ENCODE measurements at regions not wholly inside any gene's neighbourhood (a gene's known extent, or its start where the extent isn't known, plus 50 kb on each side); places are given as distances from the start of the nearest gene placed in this dataset.

DNA sequence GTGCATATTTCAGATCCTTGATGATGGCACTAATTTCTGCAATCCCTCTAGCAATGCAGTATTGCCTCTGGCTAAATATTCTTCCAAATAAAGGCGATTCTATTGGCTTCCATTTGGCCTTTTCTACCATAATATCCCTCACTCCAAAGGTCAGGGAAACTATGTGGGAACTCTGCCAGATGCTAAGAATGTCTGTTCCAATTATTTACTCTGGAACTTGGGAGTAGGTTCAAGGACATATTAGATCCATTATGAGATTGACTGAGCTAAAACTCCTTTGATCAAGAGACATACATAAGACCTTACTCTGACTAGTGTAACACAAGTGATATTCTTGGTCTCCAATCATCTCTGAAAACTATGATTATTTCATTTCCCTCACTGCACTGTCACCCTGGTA is 674.5 kb upstream of the NECTIN3 start:
- no peak overlapping the region for H3K27ac ChIP-seq
- TF ChIP-seq, protein P1, sequence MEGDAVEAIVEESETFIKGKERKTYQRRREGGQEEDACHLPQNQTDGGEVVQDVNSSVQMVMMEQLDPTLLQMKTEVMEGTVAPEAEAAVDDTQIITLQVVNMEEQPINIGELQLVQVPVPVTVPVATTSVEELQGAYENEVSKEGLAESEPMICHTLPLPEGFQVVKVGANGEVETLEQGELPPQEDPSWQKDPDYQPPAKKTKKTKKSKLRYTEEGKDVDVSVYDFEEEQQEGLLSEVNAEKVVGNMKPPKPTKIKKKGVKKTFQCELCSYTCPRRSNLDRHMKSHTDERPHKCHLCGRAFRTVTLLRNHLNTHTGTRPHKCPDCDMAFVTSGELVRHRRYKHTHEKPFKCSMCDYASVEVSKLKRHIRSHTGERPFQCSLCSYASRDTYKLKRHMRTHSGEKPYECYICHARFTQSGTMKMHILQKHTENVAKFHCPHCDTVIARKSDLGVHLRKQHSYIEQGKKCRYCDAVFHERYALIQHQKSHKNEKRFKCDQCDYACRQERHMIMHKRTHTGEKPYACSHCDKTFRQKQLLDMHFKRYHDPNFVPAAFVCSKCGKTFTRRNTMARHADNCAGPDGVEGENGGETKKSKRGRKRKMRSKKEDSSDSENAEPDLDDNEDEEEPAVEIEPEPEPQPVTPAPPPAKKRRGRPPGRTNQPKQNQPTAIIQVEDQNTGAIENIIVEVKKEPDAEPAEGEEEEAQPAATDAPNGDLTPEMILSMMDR (conservative IDR thresholded peaks at IDR 0.05; ENCODE audit: low read depth, low read length), result no peak
- H2AFZ ChIP-seq (ENCODE audit: low read depth), result no peak overlapping the region
- H3K36me3 ChIP-seq (ENCODE audit: insufficient read depth), result no peaks in the 10 kb centered on the region
- no peaks in the 10 kb centered on the region for H3K27me3 ChIP-seq (ENCODE audit: insufficient read depth, low read depth)
- no peaks in the 10 kb centered on the region for H3K4me1 ChIP-seq (ENCODE audit: low read depth, poor library complexity, severe bottlenecking)
- no peak overlapping the region for H3K4me3 ChIP-seq (IDR thresholded peaks at IDR 0.05; ENCODE audit: insufficient read depth, low read depth, low read length)
- H3K9ac ChIP-seq, result no peak overlapping the region
- H3K79me2 ChIP-seq (ENCODE audit: insufficient read depth, low read depth), result no peaks in the 10 kb centered on the region
- no peak overlapping the region for H3K4me2 ChIP-seq
- H4K20me1 ChIP-seq (ENCODE audit: insufficient read depth), result no peaks in the 10 kb centered on the region

DNA sequence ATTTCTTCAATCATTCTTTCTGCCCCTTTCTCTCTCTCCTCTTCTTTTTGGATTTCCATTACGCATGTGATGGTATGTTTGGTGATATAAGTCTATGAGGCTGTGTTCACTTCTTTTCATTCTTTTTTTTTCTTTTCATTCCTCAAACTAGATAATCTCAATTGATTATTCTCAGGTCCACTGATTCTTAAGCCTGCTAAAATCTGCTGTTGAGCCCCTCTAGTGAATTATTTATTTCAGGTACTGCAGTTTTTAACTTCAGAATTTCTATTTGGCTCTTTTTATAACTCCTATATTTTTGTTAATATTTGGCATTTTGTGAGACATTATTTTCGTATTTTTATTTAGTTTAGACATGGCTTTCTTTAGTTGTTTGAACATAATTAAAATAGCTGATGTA is 671.3 kb upstream of the NECTIN3 start:
- Histone ChIP-seq H3K4me3 (IDR thresholded peaks at IDR 0.05; ENCODE audit: insufficient read depth, low read depth, low read length) (no peak overlapping the region), H3K36me3 (ENCODE audit: insufficient read depth) (no peaks in the 10 kb centered on the region), H3K79me2 (ENCODE audit: insufficient read depth, low read depth) (no peaks in the 10 kb centered on the region), H3K27ac (no peak overlapping the region), H3K27me3 (ENCODE audit: insufficient read depth, low read depth) (no peaks in the 10 kb centered on the region), H4K20me1 (ENCODE audit: insufficient read depth) (no peaks in the 10 kb centered on the region), H3K4me2 (no peak overlapping the region), H3K9ac (no peak overlapping the region), H2AFZ (ENCODE audit: low read depth) (no peak overlapping the region), H3K4me1 (ENCODE audit: low read depth, poor library complexity, severe bottlenecking) (no peaks in the 10 kb centered on the region)
- TF ChIP-seq, protein P1 (conservative IDR thresholded peaks at IDR 0.05; ENCODE audit: low read depth, low read length), result no peak

DNA sequence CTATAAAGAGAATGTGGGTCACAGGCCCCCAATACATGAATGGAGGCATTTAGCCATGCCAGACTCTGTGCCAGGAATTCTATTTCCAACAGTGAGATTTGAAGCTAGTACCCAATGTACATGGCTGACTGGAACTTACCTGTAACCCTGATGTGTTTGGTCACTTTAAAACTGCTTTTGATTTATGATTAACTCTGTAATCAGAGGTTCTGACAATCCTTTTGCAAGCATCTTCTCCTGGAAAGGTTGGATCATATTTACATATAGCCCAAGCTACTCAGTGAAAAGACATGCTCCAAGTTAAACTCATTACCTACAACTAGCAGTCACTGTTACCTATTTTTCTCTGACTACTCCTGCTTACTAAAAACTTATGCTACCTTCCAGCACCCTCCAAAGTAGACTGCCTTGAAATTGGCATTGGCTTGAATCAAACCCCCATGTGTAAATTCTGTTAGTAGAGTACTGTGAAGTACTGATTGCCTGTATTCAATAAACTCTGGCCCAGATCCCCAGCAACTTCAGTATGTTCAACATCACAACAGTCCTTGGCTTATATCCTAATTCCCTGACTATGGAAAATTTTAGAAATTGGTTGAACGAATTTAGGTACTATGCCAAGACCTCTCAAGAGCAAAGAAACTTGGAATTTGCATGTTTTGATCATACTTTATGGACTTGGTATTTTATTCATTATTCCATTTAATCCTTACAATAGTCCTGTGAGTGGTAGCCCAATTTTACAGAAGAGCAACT is 665.6 kb upstream of the NECTIN3 start:
- H3K4me1 ChIP-seq (ENCODE audit: low read depth, poor library complexity, severe bottlenecking), result no peaks in the 10 kb centered on the region
- no peak overlapping the region for H3K4me3 ChIP-seq (IDR thresholded peaks at IDR 0.05; ENCODE audit: insufficient read depth, low read depth, low read length)
- no peak overlapping the region for H2AFZ ChIP-seq (ENCODE audit: low read depth)
- no peak overlapping the region for H3K9ac ChIP-seq
- no peaks in the 10 kb centered on the region for H3K36me3 ChIP-seq (ENCODE audit: insufficient read depth)
- H3K4me2 ChIP-seq, result no peak overlapping the region
- no peaks in the 10 kb centered on the region for H4K20me1 ChIP-seq (ENCODE audit: insufficient read depth)
- TF ChIP-seq, protein P1 (conservative IDR thresholded peaks at IDR 0.05; ENCODE audit: low read depth, low read length), result no peak
- no peaks in the 10 kb centered on the region for H3K27me3 ChIP-seq (ENCODE audit: insufficient read depth, low read depth)
- no peak overlapping the region for H3K27ac ChIP-seq
- H3K79me2 ChIP-seq (ENCODE audit: insufficient read depth, low read depth), result no peaks in the 10 kb centered on the region

DNA sequence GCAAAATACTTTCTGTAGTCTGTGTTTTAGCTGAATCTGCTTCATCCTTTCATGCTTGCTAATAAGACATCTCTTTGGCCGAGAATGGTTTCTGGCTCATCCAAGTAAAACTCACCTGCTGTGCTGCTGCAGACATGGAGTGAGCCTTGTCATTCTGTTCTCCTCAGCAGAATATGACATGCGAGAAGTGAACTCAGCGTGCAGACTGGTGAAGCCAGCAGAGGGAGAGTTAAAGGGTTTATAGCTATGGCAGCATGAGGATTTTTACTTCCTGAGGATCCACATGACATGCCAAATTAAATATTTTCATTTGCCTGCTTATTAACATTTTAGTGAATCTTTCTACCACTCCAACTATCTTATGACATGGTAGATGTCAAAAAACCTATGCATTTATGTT is 658.4 kb upstream of the NECTIN3 start:
- H3K4me1 ChIP-seq (ENCODE audit: low read depth, poor library complexity, severe bottlenecking), result no peaks in the 10 kb centered on the region
- no peak overlapping the region for H3K9ac ChIP-seq
- no peaks in the 10 kb centered on the region for H3K27me3 ChIP-seq (ENCODE audit: insufficient read depth, low read depth)
- TF ChIP-seq, protein P1 (conservative IDR thresholded peaks at IDR 0.05; ENCODE audit: low read depth, low read length), result no peak
- H4K20me1 ChIP-seq (ENCODE audit: insufficient read depth), result no peaks in the 10 kb centered on the region
- no peak overlapping the region for H3K4me3 ChIP-seq (IDR thresholded peaks at IDR 0.05; ENCODE audit: insufficient read depth, low read depth, low read length)
- no peak overlapping the region for H2AFZ ChIP-seq (ENCODE audit: low read depth)
- H3K36me3 ChIP-seq (ENCODE audit: insufficient read depth), result no peaks in the 10 kb centered on the region
- H3K79me2 ChIP-seq (ENCODE audit: insufficient read depth, low read depth), result no peaks in the 10 kb centered on the region
- no peak overlapping the region for H3K4me2 ChIP-seq
- no peak overlapping the region for H3K27ac ChIP-seq
